ENCODE measurements at regions not wholly inside any gene's neighbourhood (a gene's known extent, or its start where the extent isn't known, plus 50 kb on each side); places are given as distances from the start of the nearest gene placed in this dataset.
A peak's percentile ranks its signal among the peaks of the same experiment; 100 is the strongest.

DNA sequence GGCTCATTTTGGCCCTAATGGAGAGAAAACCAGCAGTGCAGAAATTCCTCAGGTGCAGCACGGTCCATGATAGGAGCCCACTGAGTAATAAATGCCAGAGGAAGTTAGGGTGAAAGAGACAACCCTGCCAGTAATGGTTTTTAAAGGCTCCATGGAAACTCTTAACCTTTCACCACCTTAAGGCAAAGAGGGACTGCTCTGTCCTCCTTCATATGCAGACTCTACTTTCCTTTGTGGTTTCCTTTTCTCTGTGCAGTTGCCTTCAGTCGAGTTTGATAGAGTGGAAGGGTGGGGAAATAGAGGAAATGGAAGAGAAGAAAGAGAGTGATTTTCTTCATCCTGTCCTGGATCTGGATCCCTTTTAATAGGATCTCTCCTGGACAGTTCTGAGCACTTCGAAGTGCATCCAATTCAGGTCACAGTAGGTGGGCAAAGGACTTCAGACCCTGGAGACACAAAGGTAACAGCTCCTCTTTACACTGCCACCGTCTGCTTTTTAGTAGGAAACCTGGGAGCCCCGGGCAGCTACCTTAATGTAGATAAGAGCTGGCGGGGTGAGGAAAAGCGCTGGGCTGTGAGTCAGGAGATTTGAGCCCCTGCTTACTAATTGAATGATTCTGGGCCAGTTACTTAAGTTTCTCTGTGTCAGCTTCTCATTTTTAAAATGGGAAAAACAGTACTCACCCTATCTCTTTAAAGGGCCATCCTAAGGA, 294.8 kb downstream of the KCNRG start:
- no peak for DNase-seq

DNA sequence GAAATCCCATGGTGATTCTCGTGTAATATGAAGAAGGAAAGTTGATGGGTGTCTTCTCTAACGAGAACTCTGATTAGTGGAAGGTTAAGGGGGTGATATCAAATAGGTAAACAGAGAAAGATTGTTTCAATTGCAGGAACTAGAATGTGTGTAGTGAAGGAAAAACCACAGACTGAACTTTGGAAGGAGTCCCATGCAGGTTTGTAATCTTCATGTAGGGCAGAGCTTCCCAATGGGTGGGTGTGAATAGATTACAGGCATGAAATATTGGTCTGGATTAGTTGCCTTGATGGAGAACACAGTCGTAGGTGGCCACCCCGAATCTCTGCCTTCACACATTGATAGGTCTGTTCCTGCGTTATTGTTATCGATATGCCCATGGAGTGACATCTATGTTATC, 295.5 kb downstream of the KCNRG start:
- no peak for DNase-seq

DNA sequence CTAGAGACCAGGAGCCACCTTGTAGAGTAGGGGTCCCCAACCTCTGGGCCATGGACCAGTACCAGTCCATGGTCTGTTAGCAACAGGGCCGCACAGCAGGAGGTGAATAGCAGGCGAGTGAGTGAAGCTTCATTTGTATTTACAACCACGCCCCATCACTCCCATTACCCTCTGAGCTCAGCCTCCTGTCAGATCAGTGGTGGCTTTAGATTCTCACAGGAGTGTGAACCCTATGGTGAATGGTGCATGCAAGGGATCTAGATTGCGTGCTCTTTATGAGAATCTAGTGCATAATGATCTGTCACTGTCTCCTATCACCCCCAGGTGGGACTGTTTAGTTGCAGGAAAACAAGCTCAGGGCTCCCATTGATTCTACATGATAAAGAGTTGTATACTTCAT, 303.6 kb downstream of the KCNRG start:
- no peak for DNase-seq

DNA sequence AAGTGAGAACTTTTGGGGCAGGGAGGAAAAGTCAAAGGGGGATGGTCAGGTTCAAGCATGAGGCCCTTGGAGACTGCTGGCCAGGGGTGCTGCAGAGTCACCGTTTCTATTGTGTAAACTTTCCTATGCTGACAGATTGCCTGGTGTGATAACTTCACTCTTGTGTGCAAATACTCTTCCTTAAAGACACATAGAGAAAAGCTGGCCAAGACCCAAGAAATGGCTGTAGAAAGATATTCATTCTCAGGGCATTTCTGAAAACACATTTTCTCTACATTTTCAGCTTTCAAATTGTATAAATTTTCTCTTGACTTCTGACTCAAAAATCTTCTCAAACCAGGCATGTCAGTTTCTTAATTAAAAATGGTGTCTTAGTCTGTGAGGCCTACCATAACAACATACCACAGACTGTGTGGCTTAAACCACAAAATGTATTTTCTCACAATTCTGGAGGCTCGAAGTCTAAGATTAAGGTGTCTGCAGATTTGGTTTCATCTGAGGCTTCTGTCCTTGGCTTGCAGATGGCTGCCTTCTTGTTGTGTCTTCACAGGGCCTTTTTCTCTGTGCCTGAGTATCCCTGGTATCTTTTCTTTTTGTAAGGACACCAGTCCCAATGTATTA, 304.5 kb downstream of the KCNRG start:
- DNase-seq: no peak

DNA sequence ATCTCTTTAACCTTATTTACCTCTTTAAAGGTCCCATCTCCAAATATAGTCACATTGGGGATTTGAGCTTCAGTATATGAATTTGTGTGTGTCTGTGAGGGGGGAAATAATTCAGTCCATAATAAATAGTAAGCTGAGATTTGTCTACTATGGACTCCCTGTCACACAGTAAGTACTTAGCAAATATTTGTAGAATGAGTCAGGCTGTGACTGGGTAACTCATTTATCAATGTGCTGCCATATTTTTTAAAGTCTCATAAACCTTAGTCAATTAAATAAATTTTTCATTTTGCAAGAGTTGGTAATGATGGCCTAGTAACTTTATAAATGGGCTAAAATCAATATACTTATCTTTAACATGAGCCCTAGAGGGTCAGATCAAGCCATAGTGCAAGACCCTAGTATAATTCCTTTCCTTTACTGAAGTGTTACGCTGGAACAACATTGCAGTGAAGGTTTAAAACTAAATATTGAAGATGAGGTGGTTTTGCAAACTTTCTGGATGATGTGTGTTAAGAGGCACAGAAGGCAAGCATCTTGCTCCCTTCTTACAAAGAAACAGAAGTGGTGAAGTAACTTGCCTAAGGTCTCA, 305.1 kb downstream of the KCNRG start:
- no peak for DNase-seq

DNA sequence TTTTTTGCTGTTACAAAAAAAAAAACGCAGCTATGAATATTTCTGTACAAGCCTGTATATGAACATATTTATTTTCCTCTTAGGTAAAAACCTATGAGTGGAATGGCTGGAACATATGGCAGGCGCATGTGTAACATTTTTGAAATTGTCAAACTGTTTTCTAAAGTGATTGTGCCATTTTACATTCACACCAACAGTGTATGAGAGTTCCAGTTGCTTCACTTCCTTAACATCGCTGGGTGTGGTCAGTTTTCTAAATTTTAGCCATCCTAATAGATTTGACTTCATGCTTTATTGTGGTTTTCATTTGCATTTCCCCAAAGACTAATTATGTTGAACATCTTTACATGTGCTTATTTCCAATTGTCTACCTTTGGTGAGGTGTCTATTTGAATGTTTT, 306.8 kb downstream of the KCNRG start:
- DNase-seq: no peak

DNA sequence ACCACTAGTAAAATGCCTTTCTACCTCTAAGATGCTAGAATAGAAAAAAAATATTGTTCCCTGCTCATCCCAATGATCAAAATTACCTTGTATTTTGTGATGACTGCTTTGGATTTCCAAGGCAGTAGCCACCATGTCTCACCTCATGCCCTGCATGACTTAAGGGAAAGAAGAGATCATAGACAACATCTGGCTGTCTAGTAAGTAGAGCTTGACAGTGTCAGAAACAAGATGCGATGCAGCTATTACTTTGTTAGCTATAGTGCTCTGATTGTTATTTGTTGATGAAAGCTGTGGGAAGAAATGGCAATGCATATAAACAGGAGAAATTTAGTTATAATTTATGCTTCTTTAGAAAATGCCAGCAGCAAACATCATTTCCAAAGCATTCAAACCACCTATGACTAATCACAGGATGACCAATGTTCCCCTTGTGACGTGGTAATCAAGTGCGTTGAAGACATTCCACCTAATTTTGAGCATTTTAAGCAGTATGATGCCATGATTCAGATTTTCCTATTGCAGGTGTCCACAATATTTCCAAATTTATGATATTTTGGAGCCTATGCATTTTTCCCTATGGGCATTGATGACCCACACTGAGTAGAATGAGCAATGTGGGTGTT, 308.3 kb downstream of the KCNRG start:
- DNase-seq: no peak

- no peak for DNase-seq
These were observed 311.0 kb downstream of the KCNRG start for GRCh38 chr13:50326271-50326670.

GRCh38 chr13:50326811-50327210, 311.6 kb downstream of the KCNRG start:
- no peak for DNase-seq

- DNase-seq: peak in 1 of 56 donors; percentile 8
These were observed 319.0 kb downstream of the KCNRG start for GRCh38 chr13:50334115-50334778.

- no peak for DNase-seq
These were observed 319.7 kb downstream of the KCNRG start for GRCh38 chr13:50334944-50335343.

GRCh38 chr13:50339271-50339670, 324.0 kb downstream of the KCNRG start:
- no peak for DNase-seq

DNA sequence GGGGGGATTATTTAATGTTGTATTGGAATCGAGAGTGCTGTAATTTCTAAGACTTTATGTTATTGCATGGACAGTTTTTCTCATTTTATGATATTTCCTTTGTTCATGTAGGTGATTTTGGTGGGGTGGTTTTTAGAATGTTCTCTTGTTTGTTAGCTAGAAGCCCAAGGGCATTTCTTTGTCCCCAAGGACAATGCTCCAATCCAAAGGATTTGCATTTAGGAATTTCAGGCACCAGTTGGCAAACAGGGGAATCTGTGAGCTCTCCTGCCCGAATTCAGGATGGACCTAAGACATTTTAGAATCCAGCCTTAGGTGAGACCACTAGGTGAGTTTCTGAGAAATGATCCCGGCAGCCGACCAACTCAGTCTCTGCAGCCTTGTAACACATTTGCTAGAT, 324.9 kb downstream of the KCNRG start:
- DNase-seq: no peak

DNA sequence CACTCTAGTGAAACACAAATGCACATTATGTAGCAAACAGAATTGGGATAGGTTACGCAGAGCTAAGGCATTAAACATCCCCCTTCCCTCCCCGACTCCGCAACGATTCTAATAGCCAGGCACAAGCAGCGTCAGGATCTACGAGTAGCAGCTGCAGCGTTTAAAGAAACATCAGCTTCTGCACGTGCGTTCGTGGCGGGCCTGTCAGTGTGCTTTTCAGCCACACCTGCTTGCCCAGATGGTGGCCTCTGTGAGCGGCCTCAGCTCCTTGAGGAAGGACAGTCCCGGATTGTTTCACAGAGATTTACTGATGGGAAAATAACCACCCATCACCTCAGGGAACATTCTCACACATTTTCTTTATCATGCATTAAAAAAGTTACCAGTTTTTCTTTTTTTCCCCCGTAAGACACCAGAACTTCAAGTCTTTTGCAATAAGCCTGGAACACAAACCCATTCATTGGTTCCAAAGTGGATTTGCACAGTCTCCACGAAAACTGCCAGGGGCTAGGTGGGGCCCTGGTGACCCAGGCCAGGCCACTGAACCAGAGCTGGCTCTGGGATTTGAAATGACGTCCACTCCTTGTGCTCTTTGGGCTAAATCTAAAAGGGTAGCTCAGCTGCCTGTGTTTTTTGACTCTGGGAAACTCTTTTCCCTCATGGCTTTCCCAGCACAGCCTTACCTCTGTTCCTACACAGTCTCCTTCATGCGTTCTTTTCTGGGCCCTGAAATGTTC, 325.5 kb downstream of the KCNRG start:
- no peak for DNase-seq

- no peak for DNase-seq
These were observed 326.3 kb downstream of the KCNRG start for GRCh38 chr13:50341526-50341925.

GRCh38 chr13:50344717-50345116, 329.5 kb downstream of the KCNRG start:
- no peak for DNase-seq

DNA sequence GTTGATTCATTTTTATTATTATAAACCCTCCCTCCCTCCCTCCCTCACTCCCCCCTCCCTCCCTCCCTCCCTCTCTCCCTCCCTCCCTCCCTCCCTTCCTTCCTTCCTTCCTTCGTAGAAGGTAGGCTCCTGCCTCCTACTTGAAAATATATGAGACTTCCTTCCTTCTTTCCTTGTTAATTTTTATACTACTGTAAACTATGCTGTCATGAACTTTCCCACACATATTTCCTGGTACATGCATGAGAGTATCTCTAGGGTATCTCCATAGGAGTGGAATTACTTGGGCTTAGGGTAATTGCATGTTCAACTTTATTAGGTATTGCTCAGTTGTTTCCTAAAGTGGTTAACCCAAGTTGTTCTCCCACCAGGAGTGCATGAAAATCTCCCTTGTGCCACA, 330.6 kb downstream of the KCNRG start:
- DNase-seq: no peak

- no peak for DNase-seq
These were observed 333.1 kb downstream of the KCNRG start for GRCh38 chr13:50348371-50348770.

DNA sequence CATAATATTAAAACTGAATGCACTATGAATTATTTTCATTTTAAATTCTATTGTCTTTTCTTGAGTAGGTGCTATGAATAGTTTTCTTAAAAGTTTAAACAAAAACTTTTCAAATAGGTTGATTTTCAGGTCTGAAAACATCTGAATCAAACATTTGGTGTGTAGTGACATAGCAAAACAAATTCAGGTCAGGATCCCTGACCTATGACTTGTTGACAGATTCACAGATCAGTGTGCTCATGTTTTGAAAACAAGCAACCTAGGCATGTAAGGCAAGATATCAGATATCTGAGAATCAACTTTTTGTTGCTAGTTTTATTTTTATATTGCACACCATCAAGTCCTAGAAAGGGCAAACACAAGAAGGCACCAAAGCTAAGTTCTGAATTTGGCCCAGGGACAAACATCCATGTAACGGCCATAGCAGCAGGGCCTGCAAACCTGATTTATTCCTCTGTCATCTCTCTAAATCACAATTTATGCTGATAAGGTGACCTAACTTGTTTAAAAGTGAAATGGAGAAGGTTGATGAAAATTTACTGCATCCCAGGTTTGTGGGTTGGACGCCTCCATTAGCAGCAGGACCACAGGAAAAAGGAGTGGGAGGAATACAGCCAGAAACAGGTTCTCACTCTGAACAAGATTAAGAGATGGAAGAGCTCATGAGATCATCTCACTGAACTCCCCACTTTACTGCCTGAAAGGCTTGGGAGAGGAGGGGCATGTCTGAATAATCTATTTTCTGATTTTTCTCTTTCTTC, 337.7 kb downstream of the KCNRG start:
- no peak for DNase-seq

GRCh38 chr13:50353651-50354415, 338.6 kb downstream of the KCNRG start:
- DNase-seq: no peak
